Gastrocnemius medialis (tissue), 4 donors: ENCODE measurements at regions not wholly inside any gene's neighbourhood (a gene's known extent, or its start where the extent isn't known, plus 50 kb on each side); places are given as distances from the start of the nearest gene placed in this dataset.

Experiments used
- CTCF ChIP-seq, 5 experiments: fragments of 450-650 bp in 3 of 5; fragments of 200-600 bp in 2 of 5; sonication (generic) in 2 of 5; IDR thresholded peaks in 4 of 5; conservative IDR thresholded peaks in 1 of 5; 1 replicate in 4 of 5; 2 replicates in 1 of 5; pipeline ENCODE4 v1.5.1; 2016 to 2019; ENCODE audit warnings: antibody characterized with exemption in 5 of 5, mild to moderate bottlenecking in 3 of 5, moderate library complexity in 3 of 5
- POLR2A ChIP-seq, 2 donors: fragments of 450-650 bp; IDR thresholded peaks; one replicate each; pipeline ENCODE4 v1.6.1; 2017; ENCODE audit warnings: antibody characterized with exemption in 2 of 2, mild to moderate bottlenecking in 2 of 2, moderate library complexity in 2 of 2

- TF ChIP-seq CTCF (IDR thresholded peaks at IDR 0.05 in 4 of 5, conservative IDR thresholded peaks at IDR 0.05 in 1 of 5), result no peak
- TF ChIP-seq POLR2A (IDR thresholded peaks at IDR 0.05), result no peak
Observed at GRCh38 chr2:84271977-84272376, 187.1 kb downstream of the SUCLG1 start.
